NCI-H2227 treated with DMSO at 0.1 percent for 48 hours (cell line): ENCODE measurements at regions not wholly inside any gene's neighbourhood (a gene's known extent, or its start where the extent isn't known, plus 50 kb on each side); places are given as distances from the start of the nearest gene placed in this dataset.

Source experiments
- DNase-seq: peaks from one replicate; lab custom pipeline; 2025; lab: John Stamatoyannopoulos, UW

DNA sequence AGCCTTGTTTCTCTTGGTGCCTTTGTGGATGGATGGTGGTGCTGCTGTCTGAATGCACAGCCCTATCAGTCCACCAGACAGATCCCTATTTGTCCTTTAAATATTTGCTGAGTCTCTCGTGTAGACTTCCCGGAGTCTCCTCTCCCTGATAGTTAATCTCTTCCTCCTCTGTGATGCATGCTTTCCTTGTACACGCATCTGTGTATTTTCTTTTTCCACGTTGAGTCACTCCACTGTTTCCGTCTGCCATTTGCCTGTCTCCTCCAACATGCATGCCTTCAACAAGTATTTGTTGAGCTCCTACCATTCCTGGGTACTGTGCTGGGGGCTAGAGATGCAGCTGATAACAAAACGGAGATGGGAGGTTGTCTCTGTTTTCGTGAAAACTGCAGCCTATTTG, 282.6 kb downstream of the HAPSTR1 start:
- DNase-seq, result no peak

DNA sequence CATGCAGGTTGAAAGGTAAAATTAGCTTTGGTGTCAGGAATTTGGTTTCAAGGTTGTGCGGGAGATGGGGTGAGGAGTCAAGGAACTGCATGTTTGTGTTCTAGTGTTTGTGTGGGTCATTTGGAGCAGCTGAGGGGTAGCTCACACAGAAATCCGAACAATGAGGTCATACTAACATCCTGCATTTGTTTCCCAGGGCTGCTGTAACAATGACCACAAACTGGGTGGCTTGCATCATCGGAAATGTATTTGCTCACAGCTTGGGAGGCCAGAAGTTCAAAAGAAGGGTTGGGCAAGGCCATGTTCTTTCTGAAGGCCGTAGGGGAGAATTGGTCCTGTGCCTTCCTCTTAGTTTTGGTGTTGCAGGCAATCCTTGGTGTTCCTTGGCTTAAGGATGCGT, 287.4 kb downstream of the HAPSTR1 start:
- DNase-seq, result no peak

DNA sequence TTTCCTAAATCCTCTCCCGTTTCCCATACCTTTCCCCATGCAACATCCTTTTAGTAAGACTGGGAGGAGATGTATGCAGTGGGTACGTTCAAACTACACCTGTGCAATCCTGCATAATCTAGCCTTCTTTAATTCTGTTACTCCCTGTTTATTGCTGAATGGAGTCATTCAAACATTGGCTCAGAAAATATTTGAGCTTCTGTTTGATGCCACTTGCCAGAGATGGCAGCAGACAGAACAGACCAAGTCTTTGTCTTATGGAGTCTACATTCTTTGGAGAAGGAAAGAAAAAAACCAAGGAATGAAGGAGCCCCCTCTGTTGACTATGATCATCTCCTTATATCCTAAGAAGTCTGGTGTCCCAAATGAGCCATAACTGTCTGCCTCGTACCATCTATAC, 288.8 kb downstream of the HAPSTR1 start:
- DNase-seq, result no peak

DNA sequence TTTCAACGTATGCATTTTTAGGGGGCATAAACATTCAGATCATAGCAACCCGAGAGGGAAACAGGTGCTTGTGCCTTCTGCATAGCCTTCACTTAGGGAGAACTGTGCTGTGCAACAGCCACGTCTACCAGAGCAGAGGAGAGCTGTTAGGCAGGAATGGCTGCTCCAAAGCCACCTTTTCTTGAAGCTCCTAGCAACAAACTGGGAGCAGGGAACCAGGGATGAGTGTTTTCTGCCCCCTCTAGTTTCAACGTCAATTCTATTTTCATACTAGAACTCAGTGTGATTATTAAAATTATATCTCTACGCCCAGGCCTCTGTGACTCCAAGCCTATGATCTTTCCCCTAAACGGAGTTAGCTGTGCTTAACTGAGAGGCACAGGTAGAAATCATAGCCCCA, 290.0 kb downstream of the HAPSTR1 start:
- no peak for DNase-seq

DNA sequence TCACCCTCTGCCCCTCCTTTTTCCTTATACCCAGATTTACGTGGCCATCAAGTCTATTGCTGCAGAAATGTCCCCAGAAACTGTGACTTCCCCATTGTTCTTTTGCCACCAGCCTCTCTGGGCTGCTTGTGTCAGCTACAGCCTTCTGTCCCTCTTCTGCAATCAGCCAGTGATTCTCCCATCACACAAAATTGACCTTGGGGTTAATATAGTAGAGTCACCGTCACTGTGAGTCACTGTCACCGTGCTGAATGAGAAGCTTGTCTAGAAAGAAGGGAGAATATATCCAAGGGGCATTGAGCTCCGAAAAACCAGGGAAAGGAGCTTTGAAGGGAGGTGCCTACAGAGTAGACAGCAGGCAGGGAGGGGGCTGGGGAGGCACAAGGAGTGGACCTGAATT, 290.5 kb downstream of the HAPSTR1 start:
- DNase-seq, result no peak

DNA sequence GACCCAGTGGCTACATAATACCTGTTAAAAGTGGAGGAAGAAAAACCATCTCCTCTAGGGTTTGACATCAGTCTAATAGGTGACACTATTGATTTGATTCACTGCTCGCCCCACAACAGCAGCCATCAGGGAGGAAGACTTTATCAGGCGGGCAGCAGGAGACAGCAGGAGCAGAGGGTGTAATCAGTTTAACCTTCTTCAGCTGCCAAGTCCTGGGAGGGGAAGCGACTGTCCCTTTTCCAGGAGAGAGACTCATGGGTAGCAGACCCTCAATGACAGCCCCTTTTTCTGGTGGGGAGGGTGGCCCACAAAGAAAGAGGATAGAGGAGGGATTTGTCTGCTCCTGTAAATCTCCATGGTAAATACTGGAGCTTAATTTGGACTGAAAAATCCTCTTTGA, 291.8 kb downstream of the HAPSTR1 start:
- no peak for DNase-seq

DNA sequence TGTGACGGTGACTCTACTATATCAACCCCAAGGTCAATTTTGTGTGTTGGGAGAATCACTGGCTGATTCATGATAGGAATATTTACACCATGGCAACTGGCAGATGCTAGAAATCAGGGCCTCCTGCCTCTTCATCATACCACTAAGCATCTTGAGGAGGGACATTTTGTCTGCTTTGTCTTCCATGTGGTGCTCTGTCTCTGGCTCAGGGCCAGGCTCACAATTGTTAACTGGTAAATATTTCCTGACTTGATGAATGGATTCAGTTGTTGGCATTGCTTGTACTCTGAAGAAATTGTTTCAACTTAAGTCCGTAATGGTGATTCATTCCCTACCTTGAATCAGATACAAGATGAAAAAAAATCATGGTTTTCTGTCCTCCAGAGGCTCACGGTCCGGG, 292.7 kb downstream of the HAPSTR1 start:
- DNase-seq, result no peak

DNA sequence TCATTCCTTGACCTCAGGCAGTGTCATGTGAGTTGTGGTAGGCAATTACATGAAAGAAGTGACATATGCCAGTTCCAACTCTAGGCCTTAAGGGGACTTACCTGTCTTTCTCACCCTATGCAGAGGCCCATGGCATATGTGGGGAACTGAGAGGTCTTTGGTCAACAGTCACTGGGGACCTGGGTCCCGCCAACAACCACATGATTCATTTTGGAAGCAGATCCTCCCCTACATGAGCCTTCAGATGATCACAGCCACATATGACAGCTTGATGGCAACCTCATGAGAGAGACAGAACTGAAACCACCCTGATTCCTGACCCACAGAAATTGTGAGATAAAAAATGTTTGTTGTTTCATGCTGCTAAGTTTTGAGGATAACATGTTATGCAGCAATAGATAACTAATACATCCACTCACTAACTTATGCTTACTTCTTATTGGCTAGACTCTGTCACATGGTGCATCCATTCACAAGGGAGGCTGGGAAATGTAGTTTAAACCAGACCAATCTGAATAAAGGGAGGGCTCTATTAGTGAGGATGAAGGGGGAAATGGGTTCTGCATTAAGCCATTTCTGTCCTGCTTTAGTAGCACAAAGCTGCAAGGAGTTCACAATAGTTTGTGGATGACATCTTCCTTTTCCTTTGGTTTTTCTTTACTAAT, 298.2 kb downstream of the HAPSTR1 start:
- no peak for DNase-seq

DNA sequence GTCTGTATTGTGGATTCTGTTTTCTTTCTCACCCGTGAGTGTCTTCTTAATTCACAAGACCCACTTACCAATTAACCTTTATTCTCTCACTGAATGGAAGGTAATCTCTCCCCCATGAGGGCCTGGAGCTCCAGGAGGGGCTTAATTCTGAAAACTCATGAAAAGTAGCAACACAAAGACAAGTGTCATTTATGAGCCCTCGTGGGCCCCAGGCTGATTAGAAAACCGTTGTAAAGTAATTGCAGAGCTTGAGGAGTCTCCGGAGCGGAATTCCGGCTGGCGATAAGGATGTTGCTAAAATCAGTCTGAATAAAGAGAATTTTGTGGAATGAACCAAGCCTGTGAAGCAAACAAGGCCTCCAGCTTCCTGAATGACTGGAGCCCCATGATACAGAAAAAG, 301.5 kb downstream of the HAPSTR1 start:
- DNase-seq, result no peak

DNA sequence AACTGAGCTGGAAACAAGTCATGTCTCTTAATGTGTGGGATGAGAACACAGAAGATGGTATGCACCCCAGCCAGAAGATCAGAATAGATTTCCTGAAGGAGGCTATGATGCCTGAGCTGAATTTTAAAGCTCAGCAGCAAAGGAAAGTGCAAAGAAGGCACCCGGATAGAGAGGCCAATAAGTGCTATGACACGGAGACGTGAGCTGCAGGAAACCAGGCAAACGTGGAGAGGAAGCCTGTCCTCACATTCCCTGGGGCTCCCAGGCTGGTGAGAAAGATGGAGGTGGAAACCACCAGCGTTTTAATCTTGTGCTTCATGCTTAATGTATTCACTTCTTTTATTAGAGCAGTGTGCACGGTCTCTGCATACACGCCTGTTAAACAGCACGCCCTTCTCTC, 302.1 kb downstream of the HAPSTR1 start:
- DNase-seq, result no peak

DNA sequence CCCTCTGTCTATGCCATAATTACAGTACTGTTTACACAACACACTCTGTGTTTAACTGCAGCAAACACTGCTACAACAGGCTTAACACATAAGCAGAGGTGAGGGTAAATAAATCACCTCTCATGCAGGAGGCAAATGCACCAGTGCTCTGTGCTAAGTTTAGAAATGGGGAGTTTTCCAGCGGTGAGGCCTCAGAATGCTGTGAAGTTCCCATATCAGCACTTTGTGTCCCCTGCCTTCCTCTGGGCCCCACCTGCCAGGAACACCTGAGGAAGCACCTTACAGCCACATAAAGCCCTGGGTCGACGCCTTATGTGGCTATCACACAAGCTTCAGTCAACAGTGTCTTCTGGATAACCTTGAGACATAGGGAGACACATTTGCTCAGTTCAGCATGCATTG, 304.5 kb downstream of the HAPSTR1 start:
- no peak for DNase-seq

DNA sequence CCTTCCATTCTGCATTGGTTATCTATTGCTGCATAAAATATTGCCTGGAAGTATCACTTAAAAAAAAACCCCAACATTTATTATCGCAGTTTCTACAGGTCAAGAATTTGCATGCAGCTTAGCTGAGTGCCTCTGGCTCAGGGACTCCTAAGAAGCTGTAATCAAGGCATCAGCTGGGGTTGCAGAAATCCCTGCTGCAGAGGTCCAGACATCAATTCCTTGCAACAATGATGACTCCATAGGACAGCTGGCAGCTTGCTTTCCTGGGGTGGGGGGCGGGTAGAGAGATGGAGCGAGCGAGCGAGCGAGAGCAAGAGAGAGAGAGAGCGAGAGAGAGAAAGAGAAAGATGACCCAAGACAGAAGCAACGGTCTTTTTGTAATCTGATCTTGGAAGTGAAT, 308.1 kb downstream of the HAPSTR1 start:
- no peak for DNase-seq

DNA sequence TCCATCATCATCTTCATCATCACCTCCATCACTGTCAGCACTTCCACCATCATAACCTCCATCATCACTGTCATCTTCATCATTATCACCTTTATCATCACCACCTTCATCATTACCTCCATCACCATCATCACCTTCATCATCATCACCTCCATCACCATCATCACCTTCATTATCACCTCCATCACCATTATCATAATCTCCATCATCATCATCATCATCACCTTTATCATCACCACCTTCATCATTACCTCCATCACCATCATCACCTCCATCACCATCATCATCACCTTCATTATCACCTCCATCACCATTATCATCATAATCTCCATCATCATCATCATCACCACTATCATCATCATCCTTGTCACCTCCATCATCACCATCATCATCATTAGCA, 309.7 kb downstream of the HAPSTR1 start:
- no peak for DNase-seq

DNA sequence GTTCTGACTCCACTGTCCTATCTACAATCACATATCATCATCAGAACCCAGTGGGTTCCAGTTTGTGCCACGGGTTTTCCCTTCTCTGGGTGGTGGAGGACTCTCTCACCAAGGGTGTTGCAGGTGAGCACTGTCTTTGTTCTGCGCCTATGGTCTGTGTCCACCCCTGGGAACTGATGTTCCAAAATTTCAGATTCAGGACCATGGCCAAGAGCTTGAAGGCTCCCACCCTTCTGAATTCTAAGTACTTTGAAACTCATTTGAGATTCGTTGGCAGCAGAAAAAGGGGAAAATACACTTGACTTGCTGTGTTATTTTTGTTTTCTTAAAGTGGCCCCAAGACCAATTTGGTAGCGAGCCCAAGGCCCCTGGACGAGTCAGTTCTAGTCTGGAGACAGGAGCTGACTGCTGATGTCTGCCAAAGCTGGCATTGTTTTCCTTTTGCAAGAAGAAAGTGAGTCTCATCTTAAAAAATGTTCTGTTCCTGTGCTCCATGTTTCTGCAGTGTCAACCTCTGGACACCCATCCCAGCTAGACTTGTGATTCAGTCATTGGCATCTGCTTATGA, 310.9 kb downstream of the HAPSTR1 start:
- DNase-seq, result no peak

DNA sequence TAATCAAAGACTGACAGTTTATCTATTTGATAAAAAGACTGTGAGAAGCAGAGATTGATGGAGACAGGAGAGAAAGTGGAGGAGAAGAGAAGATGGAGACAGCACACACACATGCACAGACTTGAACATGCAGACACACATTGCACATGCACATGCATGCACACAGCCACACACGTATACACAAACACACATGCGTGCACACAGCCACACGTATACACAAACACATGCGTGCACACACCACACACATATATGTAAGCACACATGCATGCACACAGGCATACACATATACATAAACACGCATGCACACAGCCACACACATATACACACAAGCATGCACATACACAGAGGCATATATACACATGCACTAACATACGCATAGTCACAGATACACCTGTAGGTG, 313.4 kb downstream of the HAPSTR1 start:
- DNase-seq, result no peak

DNA sequence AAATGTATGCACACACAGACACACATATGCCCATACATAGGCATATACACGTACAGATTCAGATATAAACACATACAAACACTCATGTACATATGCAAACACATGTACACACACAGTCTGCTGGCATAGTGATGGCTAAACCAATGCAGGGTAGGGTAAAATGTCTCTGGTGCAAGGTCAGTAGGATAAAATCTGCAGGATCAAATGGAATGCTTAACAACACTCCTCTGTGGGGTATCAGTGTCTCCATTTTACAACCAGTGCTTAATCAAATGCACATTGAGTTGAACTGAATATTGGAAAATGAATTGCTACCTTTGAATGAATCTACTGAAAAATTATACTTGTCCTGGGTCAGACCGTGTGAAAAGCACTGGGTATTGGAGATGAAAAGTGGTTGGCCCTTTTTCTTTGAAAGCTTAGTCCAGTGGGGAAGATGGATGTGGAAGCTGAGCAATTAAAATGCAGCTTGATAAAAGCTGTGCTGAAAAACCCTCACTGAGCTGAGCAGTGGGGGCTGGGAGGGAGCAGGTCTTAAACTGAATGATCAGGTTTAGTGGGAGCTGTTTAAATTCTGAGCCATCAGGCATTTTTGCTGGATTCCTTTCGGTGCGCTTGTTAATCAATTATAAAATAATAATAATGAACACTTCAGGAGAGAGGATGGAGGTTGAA, 314.7 kb downstream of the HAPSTR1 start:
- DNase-seq, result no peak

DNA sequence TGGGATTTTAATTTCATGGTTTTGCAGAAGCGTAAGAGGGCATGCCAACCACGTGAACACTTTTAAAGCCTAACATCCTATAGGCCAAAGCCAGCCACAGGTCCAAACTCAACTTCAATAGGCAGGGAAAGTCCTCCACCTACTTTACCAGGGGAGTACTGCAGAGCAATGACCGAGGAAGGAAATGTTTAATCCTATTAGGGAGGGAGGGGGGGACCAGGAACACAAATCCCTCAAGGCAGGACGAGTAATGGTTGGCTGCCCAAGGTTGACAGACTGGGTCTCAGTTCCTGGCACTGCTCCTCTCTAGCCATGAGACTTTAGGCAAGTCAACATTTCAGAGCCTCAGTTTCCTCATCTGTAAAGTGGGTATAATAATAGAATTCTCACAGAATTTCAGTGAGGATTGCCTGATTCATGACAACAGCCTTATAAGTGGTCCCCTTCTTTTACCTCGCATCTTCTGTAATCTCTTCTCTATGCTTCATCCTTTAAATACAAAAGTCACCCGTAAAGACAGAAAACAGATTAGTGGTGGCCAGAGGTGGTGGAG, 315.8 kb downstream of the HAPSTR1 start:
- no peak for DNase-seq

DNA sequence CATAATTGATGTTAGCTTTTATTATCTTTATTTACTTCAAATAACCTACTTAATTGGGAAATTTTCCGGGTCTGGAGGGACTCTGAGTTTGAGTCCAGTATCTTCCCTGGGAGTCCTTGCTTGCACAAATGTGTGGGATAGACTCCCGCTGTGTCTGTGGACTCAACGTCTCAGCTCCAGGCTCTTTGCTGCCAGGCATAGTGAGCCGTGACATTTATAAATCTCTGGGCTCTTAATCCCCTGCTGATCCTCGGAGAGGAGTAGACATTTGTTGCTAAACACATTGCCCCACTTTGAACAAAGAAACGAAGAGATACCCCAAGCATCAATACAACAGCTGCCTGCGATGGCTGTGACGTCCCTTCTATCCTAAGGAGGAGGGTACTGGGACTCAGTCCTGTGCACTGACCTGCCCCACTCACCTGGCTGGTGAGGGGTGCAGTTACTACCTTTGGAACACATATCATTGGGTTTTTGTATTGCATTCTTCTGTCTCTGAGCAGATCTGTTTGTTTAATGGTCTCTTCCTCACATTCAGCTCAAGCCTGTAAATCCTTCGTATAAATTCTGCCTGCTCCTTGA, 316.9 kb downstream of the HAPSTR1 start:
- DNase-seq, result no peak

DNA sequence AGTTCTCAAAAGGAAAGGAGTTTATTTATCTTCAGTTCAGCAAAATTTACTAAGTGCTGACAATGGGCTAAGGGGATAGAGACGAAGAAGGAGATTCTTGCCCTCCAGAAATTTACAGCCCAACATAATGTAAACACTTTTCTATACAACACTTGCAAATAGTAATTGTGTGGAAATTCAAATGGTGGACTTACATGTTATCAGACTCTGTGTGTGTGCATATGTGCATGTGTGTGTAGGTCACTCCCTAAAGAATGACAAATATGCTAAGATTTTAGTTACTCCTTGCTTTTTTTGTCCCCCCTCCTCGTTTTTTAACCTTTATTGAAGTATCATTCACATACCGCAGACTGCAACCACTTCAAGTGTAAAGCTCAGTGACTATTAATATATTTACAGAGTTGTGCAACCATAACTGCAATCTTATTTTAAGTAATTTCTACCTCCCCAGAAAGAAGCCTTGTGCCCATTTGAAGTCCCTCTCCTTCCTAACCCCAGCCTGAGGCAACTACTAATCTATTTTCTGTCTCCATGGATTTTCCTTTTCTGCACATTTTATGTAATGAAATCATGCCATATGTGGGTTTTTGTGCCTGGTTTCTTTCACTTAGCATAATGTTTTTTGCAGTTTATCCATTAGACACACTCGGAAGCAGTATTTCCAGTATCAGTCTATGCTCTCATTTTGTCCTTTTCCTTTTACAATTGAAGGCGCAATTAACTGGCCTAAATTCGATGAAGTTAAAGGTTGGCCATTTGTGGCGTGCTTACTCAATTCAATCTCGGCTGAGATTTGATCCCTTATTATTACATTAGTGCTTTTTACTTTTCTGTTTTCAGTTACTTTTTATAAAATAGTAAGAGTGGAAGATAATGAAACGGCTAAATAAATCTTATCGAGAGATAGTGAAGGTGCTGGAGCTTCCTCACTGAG, 318.4 kb downstream of the HAPSTR1 start:
- no peak for DNase-seq

DNA sequence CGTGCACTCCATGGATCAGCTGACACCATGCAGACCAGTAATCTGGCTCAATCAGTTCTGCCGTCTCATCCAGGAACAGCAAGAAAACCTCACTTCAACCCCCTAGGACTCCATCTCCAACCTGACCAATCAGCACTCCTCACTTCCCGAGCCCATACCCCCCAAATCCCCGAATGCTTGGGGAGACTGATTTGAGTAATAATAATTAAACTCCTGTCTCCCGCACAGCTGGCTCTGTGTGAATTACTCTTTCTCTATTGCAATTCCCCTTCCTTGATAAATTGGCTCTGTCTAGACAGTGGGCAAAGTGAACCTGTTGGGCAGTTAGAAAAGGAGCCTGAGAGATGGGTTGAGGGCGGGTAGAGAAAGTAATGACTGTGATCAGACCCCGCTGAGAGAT, 320.0 kb downstream of the HAPSTR1 start:
- DNase-seq, result no peak

DNA sequence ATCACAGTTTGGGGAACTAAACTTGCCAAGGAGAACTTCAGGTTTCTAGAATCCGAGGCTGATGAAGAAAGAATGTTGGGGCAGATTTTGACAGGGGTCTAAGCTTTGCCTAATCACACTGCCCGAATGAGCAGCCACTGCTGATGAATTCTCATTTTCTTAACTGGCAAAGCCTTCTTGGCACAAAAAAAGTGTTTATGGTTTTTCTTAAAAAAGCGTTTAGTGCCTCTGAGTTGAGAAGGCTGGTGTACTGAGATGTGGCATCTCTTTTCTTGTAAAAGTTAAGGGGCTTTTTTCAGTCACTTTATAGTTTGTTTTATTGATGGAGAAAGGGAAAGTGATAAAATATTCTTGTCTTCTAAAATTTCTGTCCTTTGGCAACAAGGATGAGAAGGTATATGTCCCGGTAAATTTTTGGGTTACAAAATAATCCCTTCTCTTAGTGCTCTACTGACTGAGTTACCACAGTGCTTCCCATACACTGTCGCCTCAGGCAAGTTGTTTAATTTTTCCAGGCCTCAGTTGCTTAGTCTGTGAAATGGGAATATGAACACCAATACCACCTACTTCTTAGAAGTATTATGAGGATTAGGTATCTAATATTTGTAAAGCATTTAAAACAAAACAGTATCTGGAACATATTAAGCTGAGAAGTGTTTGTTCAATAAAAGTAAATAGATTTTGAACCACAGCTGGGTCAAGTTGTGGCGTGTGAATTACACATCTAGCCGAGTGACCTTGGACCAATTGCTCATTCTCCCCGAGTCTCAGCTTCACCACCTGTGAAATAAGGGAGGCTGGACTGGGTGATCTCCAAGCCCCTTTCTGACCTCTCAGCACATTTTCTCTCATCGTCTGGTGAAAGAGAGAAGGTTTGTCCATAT, 320.8 kb downstream of the HAPSTR1 start:
- no peak for DNase-seq
